ENCODE measurements at regions not wholly inside any gene's neighbourhood (a gene's known extent, or its start where the extent isn't known, plus 50 kb on each side); places are given as distances from the start of the nearest gene placed in this dataset.
"Not testable (repeated sequence)": the region's sequence is repeated elsewhere in the genome, so short reads cannot be mapped to it uniquely, and the experiment has no call there.

- DNase-seq (ENCODE audit: low read depth in 2 of 2): no peak
Measured at GRCh38 chr5:40453689-40454088, 226.0 kb upstream of the PTGER4 start.

- DNase-seq (ENCODE audit: low read depth in 2 of 2): no peak
Measured at GRCh38 chr5:40452874-40453624, 226.7 kb upstream of the PTGER4 start.

- no peak for DNase-seq (ENCODE audit: low read depth in 2 of 2)
Measured at GRCh38 chr5:40447438-40447837, 232.3 kb upstream of the PTGER4 start.

- no peak for DNase-seq (ENCODE audit: low read depth in 2 of 2)
Measured at GRCh38 chr5:40446910-40447309, 232.8 kb upstream of the PTGER4 start.

- no peak for DNase-seq (ENCODE audit: low read depth in 2 of 2)
Measured at GRCh38 chr5:40442346-40442745, 237.4 kb upstream of the PTGER4 start.

GRCh38 chr5:40441733-40442132 is 238.0 kb upstream of the PTGER4 start:
- DNase-seq (ENCODE audit: low read depth in 2 of 2): no peak

- DNase-seq (ENCODE audit: low read depth in 2 of 2): no peak
Measured at GRCh38 chr5:40440746-40441145, 239.0 kb upstream of the PTGER4 start.

GRCh38 chr5:40439103-40439502 is 240.6 kb upstream of the PTGER4 start:
- DNase-seq (ENCODE audit: low read depth in 2 of 2): not testable (repeated sequence)

- not testable (repeated sequence) for DNase-seq (ENCODE audit: low read depth in 2 of 2)
Measured at GRCh38 chr5:40438646-40439045, 241.1 kb upstream of the PTGER4 start.

GRCh38 chr5:40437452-40437861 is 242.3 kb upstream of the PTGER4 start:
- DNase-seq (ENCODE audit: low read depth in 2 of 2): no peak

GRCh38 chr5:40436535-40437237 is 243.0 kb upstream of the PTGER4 start:
- DNase-seq (ENCODE audit: low read depth in 2 of 2): no peak

GRCh38 chr5:40435706-40436105 is 244.0 kb upstream of the PTGER4 start:
- not testable (repeated sequence) for DNase-seq (ENCODE audit: low read depth in 2 of 2)

- DNase-seq (ENCODE audit: low read depth in 2 of 2): no peak
Measured at GRCh38 chr5:40432836-40433235, 246.9 kb upstream of the PTGER4 start.

- DNase-seq (ENCODE audit: low read depth in 2 of 2): no peak
Measured at GRCh38 chr5:40431734-40432133, 248.0 kb upstream of the PTGER4 start.

GRCh38 chr5:40430101-40430710 is 249.5 kb upstream of the PTGER4 start:
- no peak for DNase-seq (ENCODE audit: low read depth in 2 of 2)

GRCh38 chr5:40429258-40430100 is 250.2 kb upstream of the PTGER4 start:
- DNase-seq (ENCODE audit: low read depth in 2 of 2): no peak

- DNase-seq (ENCODE audit: low read depth in 2 of 2): no peak
Measured at GRCh38 chr5:40428815-40429214, 250.9 kb upstream of the PTGER4 start.

- DNase-seq (ENCODE audit: low read depth in 2 of 2): no peak
Measured at GRCh38 chr5:40428126-40428525, 251.6 kb upstream of the PTGER4 start.

GRCh38 chr5:40417046-40417810 is 262.5 kb upstream of the PTGER4 start:
- DNase-seq (ENCODE audit: low read depth in 2 of 2): not testable (repeated sequence)

GRCh38 chr5:40416588-40416987 is 263.1 kb upstream of the PTGER4 start:
- no peak for DNase-seq (ENCODE audit: low read depth in 2 of 2)

GRCh38 chr5:40416098-40416497 is 263.6 kb upstream of the PTGER4 start:
- DNase-seq (ENCODE audit: low read depth in 2 of 2): no peak
